ACHN (cell line): ENCODE measurements at regions not wholly inside any gene's neighbourhood (a gene's known extent, or its start where the extent isn't known, plus 50 kb on each side); places are given as distances from the start of the nearest gene placed in this dataset.
A peak's percentile ranks its signal among the peaks of the same experiment; 100 is the strongest.
"Not testable (repeated sequence)": the region's sequence is repeated elsewhere in the genome, so short reads cannot be mapped to it uniquely, and the experiment has no call there.

ENCODE experiments used
- DNase-seq: peaks from one replicate; pipeline ENCODE4 v3.0.0-alpha.2; 2015
- in situ Hi-C: cut with HindIII; loops from 2 replicates; pipeline ENCODE4 v1.10.0; 2017; ENCODE audit warnings: low sequenced_read_pairs, low pct_ligation_motif_present, low pct_unique_long_range_greater_than_20kb

DNA sequence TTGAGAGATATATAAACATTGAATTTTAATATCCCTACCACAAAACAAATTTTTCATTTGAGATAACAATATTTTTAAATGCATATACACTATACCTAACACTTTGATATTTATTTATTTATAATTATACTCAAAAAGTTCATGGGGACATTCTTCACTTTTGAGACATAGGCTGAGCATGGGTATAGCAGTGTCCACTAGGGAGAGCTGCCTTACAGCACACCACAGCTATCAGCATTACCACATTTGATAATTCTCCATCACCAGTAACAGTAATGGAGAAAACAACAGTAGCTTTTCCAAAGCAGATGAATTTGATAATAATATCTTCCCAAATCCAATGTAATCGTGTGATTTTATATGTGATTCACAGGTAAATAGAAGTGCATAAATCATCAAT lies 626.1 kb downstream of the DACH1 start:
- in situ Hi-C loops, result no loop called here
- peak; percentile 2 for DNase-seq

DNA sequence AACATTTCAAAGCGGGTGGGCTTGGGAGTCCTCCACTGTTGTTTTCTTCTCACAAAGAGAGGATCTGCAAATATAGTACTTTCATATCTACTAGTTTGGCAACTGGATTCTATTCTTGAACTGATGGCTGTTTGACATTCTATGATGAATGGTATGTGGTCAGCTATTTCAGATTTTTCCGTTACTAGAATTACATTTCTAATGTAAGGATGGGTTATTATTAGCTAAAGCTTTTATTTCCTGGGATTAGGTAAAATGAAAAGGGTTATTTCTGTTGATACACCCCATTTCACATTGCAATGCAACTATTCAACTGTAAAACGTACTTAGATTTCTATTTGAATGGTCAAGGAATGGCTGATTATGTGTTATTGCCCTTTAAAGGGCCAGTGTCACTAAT lies 629.7 kb downstream of the DACH1 start:
- DNase-seq, result no peak
- in situ Hi-C loops, result no loop called here

DNA sequence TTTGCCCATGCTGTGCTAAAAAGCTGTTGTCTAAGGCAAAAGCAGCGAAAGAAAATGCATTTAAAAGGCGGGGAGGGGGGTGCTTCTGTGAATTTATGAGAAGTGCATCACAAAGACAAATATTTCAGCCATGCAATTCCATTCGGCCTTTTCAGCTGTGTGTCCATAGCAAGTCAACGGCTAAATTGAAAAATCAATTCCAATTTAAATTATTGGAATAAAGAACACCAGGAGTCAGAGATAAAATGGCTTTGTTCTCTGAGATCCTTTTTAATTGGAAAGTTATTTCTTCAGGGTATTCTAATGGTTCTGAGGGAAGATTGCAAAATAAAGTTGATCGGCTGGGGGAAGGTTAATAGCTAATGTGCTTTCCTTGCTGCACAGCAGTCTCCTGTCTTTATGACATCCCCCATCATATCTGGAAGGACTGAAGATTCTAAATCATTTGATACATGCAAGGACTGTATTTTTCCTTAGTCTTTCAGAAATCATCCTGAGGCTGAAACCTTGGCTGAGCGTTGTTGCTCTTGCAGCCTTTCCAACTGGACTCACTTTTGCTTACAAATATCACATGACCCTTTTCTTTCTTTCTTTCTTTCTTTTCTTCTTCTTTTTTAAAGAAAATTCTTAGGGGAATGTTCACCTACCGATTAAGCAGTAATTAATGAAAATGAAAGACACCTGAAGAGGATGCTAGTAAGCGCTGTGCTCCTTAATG lies 647.1 kb downstream of the DACH1 start:
- DNase-seq, result no peak
- in situ Hi-C loops, result no loop called here

DNA sequence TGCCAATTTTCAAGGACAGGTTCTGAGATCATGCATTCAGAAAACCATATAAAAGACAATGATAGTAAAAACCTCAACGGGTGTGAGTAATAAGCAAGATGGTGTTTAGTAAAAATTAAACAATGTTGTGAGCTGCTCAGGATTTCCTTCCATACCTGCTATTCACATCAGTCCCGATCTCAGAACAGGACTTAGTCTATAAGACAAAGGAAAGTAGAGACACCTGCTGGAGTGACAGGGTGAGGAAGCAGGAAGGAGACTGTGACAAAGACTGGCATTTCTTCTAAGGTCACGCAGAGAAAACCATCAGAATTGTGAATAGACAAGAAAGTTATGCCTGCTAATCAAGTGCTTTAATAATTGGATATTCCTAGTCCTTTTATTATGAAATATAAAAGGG lies 648.0 kb downstream of the DACH1 start:
- in situ Hi-C loops, result no loop called here
- peak; percentile 4 for DNase-seq

DNA sequence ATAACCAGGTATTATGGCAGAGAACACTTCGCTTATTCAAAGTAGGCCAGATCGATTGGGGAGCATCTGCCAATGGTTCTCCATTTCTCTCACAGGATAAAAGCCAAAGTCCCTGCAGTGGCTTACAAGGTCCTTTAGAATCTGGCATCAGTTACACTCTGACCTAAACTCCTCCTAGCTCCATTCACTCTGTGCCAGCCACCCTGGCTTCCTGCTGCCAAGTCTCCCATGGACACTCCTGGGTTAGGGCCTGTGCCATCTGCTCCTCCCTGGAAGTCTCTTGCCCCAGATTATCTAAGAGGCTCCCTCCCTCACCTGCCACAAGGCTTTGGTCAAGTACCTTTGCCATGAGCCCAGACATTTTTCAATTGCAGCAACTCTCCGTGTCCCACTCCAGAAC lies 649.2 kb downstream of the DACH1 start:
- no peak for DNase-seq
- in situ Hi-C loops, result no loop called here

DNA sequence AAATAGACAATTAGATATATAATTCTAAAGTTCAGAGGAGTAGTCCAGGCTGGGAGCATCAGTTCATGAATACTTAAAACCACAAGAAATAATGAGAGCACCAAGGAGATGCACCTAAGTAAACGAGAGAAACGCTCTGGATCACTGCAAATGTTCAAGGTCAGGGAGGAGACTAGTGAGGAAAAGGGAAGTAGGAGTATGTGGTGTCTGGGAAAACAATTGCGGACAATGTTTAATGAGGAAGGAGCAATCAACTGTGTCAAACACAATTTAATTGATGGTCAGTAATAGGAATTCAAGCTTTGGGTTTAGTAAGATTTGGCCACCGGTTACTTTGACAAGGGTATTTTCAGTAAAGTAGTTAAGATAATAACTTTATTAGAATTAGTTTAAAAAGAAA lies 652.2 kb downstream of the DACH1 start:
- in situ Hi-C loops, result no loop called here
- DNase-seq, result no peak

DNA sequence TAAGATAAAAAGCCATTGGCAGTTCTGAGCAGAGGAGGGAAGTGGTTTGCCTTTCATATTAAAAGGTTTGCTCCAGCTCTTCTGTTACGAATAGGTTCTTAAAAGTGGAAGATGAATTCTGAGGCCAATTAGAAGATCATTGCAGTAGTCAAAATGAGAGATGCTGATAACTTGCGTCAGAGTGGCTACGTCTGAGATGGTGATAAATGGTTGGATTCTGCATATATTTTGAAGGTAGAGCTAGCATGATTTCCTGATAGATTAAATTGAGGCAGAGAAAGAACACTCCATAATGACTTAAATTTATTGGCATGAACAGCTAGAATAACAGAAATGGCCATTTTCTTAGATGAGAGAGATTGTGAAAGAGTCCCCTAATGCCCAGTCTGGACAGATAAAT lies 652.6 kb downstream of the DACH1 start:
- in situ Hi-C loops, result no loop called here
- DNase-seq, result no peak

DNA sequence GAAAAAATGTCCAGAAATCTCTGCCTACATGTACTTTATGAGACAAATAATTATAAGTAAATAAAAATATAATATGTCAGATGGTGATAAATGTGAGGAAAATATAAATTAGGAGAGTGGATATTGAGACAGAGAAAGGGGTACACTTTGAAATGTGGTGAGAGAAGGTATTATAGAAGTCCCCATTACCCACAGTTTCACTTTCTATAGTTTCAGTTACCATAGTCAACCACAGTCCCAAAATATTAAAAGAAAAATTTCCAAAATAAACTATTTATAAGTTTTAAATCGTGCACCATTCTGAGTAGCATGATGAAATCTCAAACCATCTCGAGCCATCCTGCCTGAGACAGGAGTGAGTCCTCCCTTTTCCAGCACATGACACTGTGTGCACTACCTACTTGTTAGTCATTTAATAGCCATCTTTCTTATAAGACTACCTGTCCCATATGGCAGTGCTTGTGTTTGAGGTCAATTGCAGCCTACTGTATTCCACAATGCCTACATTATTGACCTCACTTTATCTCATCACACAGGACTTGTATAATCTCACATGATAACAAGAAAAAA lies 653.7 kb downstream of the DACH1 start:
- DNase-seq, result no peak
- in situ Hi-C loops, result no loop called here

DNA sequence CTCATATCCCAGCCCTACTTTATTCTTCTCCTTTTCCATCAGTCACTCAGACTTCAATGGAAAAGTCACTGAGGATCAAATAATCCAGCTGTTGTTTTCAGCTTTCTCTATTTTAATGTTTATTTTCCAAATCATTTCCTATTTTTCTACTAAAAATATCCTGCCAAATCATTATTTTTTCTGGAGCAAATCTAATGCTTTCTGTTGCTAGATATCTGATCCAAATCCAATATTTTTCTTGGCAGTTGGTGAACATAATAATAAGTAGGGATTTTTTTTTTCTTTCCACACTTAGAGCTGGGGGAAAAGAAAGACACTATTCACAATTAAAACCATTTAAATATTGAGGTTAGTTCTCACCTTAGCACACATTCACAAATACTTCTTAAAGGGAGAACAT lies 656.1 kb downstream of the DACH1 start:
- in situ Hi-C loops, result no loop called here
- DNase-seq, result no peak

DNA sequence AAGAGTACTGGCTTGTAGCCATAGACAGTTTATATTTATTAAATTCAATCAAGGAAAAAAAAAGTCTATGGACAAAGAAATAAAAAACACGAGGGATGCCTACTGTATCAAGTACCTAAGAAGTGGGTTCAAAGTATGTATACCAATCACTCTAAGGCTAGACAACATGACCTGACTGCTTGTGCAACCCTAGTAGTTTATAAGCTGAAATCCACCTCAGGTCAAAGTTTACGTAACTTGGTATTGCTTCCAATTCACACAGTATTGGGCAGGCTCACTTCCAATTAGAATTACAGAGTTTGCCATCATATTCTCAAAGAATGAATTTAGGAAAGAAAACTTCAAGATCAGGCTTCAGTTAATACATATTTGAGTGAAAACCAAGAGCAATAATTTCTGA lies 657.8 kb downstream of the DACH1 start:
- no peak for DNase-seq
- in situ Hi-C loops, result no loop called here

DNA sequence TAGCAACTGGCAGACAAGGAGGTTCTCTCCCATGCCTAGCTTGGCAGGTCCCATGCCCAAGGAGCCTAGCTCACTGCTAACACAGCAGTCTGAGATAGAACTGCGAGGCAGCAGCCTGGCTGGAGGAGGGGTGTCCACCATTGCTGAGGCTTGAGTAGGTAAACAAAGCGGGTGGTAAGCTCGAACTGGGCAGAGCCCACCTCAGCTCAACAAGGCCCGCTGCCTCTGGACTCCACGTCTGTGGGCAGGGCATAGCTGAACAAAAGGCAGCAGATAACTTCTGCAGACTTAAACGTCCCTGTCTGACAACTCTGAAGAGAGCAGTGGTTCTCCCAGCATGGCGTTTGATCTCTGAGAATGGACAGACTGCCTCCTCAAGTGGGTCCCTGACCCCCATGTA lies 682.4 kb downstream of the DACH1 start:
- in situ Hi-C loops, DNase-seq: not testable (repeated sequence)

DNA sequence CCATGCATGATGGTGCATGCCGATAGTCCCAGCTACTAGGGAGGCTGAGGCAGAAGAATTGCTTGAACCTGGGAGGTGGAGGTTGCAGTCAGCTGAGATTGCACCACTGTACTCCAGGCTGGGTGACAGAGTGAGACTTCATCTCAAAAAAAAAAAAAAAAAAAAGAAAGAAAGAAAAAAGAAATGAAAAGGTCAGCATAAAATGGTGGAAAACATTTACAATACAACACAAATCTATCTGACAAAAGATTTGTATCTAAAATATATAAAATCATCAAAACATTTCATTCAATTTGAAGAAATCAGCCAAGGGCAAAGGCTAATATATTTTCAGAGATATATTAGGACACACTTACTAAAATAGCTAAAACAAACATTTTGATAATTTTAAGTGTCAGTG lies 683.7 kb downstream of the DACH1 start:
- in situ Hi-C loops, DNase-seq: not testable (repeated sequence)

DNA sequence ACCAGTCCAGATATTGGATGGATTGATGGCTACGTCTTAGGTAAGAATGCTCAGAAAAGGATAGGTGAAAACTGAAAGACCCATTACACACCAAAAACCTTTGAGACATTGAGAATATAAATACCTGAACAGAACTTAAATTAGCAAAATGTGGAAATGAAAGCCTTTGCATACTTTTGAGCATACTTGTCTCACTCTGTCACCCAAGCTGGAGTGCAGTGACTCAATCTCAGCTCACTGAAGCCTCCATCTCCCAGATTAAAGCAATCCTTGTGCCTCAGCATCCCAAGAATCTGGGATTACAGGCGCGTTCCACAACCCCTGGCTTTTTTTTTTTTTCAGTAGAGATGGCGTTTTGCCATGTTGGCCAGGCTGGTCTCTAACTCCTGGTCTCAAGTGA lies 695.3 kb downstream of the DACH1 start:
- in situ Hi-C loops, result no loop called here
- no peak for DNase-seq

DNA sequence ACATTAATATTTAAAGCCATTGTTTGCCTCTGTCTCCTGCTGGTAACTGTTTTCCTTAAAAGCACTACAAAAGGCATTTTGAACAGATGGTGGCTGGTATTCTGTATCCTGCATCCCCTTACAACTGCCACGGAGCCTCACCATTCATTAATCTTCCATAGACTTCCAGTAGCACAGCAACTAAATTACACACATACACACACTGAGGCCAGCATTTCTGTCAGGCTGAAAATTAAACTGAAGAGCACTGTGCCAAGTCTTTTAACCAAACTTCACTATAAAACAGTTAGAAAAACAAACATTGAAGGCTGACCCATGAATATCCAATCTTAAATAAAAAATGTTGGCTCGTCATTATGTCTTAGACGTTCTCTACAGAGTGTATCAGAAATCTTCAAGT lies 697.8 kb downstream of the DACH1 start:
- in situ Hi-C loops, result no loop called here
- DNase-seq, result no peak

DNA sequence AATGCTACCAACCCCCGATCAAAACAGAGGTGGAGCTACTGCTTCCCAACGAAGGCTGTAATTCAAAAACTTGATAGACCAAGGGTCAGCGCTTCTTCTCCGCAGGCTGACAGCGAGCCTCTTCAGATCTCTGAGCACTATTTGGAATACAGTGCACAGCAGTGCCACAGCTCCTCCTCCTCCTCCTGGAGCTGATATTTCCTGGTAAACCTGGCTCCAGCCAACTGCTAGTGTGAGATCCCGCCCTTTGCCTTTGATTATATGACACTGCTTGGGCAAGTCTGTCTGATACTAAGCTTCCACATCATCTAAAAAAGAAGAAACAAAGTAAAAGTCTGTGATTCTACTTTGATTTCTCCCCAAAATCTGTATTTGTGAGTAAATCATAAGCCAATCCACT lies 710.5 kb downstream of the DACH1 start:
- DNase-seq, result no peak
- in situ Hi-C loops, result no loop called here

DNA sequence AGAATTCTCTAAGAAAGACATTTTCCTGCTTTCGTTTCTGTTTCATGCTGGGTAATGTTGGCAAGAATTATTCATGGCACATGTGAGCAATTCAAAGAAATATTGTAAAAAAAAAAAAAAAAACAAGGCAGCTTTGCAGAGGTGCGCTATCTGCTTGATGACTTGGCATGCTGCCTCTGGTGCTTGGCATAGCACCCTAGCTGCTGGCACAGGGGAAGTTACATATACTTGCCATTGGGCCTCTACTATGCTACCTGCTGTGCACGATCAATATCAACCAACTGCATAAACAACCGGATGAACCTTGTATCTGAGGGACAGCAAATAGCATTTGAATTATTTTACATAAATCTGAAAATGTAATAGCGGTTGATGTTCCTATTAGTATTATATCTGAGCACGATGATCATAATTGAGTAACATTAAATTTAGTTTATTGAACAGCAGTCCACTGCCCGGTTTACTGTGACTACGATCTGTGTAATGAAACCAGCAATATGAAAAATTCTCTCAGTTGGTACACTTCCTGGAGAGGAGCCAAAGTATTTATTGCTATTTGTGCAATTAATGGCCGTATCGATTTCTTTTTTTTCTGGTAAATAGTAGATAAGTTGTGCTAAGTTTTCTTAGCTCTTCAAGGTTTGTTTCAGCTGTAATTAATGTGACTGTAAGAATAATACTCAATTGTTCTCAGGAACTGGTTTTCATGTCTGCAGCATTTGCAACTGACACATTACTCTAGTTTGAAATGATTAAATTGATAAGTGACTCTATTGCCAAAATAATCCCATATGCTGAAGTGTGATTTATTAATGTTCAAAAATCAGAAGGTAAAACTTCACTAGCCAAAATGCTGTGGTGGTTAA lies 717.3 kb downstream of the DACH1 start:
- in situ Hi-C loops, result no loop called here
- no peak for DNase-seq

DNA sequence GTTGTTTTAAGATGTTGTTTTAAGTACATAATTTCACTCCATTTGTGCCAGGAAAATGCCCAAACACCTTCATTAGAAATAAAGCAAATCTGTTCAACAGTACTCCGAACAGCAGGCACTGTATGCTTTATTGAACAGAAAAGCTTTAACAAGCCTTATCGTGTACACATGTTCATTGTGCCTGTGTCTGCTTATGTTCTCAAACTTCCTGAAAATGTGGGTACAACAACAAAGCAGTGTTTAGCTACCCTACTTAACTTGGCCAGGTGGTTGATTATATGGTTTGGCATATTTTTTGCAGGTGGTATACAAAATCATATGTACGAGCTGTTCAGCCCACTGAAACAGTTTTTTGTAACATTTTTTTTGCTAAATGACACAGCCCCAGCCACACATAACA lies 718.0 kb downstream of the DACH1 start:
- in situ Hi-C loops, result no loop called here
- no peak for DNase-seq

DNA sequence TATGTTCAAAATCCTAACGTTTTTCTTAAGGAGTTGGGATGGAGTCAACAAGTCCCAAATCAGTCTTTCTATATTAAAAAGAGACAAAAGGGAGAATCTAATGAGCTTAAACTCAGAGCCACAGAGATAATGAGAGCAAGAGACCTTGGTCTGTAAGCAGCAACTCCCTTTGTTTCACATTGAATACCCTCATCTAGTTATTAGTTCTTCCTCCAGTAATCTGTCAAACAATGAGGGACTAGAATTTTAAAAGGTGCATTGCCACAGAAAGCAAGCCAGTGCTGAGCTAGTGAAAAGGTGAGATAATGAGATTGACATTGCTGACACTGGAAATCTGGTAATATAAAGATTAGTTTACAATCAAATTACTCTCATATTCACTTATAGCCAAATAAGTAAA lies 718.6 kb downstream of the DACH1 start:
- in situ Hi-C loops, result no loop called here
- no peak for DNase-seq

DNA sequence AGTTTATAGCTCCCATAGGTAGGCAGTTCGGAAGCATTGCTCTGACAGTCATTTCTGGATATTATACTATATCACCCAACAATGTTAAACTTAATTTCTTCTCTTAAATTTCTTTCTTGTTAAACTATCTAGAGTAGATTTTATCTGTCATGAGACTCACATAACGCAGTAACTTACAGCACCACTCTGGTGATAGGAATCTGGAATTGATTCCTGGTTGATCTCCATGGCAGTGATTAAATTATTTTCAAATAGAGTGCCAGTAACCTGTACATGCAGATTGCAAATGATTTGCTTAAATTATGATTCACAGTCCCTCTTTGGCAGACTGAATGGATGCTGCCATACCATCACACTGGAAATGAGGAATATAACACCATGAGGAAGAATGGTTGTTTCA lies 722.1 kb downstream of the DACH1 start:
- in situ Hi-C loops, result no loop called here
- no peak for DNase-seq

DNA sequence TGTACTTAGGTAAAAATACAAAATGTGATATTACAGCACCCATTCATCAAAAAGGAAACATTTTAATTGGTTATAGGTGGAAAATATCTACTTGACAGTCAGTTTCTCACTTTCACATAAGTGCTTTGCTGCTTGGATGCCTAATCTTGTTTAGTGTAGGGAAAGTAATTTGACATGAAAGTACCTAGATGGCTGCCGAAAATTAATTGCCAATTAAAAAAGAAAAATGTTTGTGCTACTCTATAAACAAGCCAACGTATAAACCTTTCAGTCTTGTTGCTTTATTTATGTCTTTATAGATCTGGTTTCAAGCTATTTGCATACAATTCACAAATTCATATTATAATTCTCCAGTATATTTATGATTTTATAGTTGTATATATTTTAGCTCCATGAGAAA lies 729.9 kb downstream of the DACH1 start:
- in situ Hi-C loops, result no loop called here
- no peak for DNase-seq
